GM12878 (cell line): ENCODE measurements at regions not wholly inside any gene's neighbourhood (a gene's known extent, or its start where the extent isn't known, plus 50 kb on each side); places are given as distances from the start of the nearest gene placed in this dataset.

Experiments
- ATAC-seq: fragments of 200-7000 bp; cut with Tn5 transposase; 3 replicates; pipeline ENCODE4 v1.9.1; 2020; ENCODE audit warnings: mild to moderate bottlenecking, moderate library complexity
- BruUV-seq: library from RNA; stranded (reverse); fragments of 400-500 nt; replicated peaks from 2 replicates; lab custom pipeline; 2021; lab: Mats Ljungman, UMichigan
- CTCF ChIA-PET: fragments of 300-600 bp; sonication (Branson Sonifier 250); formaldehyde crosslinking; extraction: SDS; loops from one replicate; lab custom pipeline; 2021; ENCODE audit warnings: inconsistent platforms; lab: Yijun Ruan, JAX
- POLR2A ChIA-PET: fragments of 350-600 bp; formaldehyde crosslinking; extraction: SDS; loops from one replicate; lab custom pipeline; 2021; ENCODE audit warnings: inconsistent platforms; lab: Charles Lee
- RAD21 ChIA-PET: fragments of 300-600 bp; sonication (Branson Sonifier 250); formaldehyde crosslinking; loops from one replicate; lab custom pipeline; 2023; ENCODE audit warnings: antibody characterized with exemption; ENCODE audit not compliant: unreplicated experiment; lab: Charles Lee
- SMC1A ChIA-PET: fragments of 300-600 bp; sonication (Branson Sonifier 250); formaldehyde crosslinking; loops from one replicate; lab custom pipeline; 2023; ENCODE audit not compliant: unreplicated experiment, uncharacterized antibody; lab: Charles Lee
- DNase-seq: peaks from one replicate; pipeline ENCODE4 v3.0.0-alpha.2; 2011; ENCODE audit warnings: low read depth, low spot score
- FAIRE-seq: peaks from 3 replicates; lab custom pipeline; 2011; peaks lifted over from hg19 to GRCh38; lab: Jason Lieb, UNC
- H2AFZ ChIP-seq: 2 replicates; pipeline ENCODE4 v1.6.0; 2011; ENCODE audit warnings: low read depth, low read length, control low read depth; ENCODE audit not compliant: control insufficient read depth
- H3K27ac ChIP-seq: 2 replicates; pipeline ENCODE4 v1.5.1; 2011; ENCODE audit warnings: control low read depth; ENCODE audit not compliant: control insufficient read depth, insufficient read depth
- H3K27me3 ChIP-seq, 2 experiments: replicated peaks in 1 of 2; 2 replicates each; pipeline versions ENCODE4 v1.6.0 to v1.6.1; 2011; ENCODE audit warnings: low read length in 1 of 2; ENCODE audit not compliant: control insufficient read depth in 2 of 2, insufficient read depth in 2 of 2
- H3K36me3 ChIP-seq, 2 experiments: 2 replicates each; pipeline ENCODE4 v1.5.1; 2011; ENCODE audit warnings: low read length in 1 of 2; ENCODE audit not compliant: control insufficient read depth in 2 of 2, insufficient read depth in 2 of 2
- H3K4me1 ChIP-seq: 2 replicates; pipeline ENCODE4 v1.6.1; 2011; ENCODE audit warnings: mild to moderate bottlenecking, low read length, moderate library complexity, mixed read lengths; ENCODE audit not compliant: control insufficient read depth, insufficient read depth
- H3K4me2 ChIP-seq: 2 replicates; pipeline ENCODE4 v1.6.0; 2011; ENCODE audit warnings: control low read depth; ENCODE audit not compliant: control insufficient read depth, insufficient read depth
- H3K4me3 ChIP-seq: fragments of 200-600 bp; sonication (generic); 2 replicates; pipeline ENCODE4 v1.5.1; 2016
- H3K79me2 ChIP-seq: 2 replicates; pipeline ENCODE4 v1.6.0; 2011; ENCODE audit warnings: low read length; ENCODE audit not compliant: control insufficient read depth, insufficient read depth
- H3K9ac ChIP-seq: 2 replicates; pipeline ENCODE4 v1.8.0; 2011; ENCODE audit warnings: low read length, control low read depth, mixed read lengths; ENCODE audit not compliant: control insufficient read depth, insufficient read depth
- H3K9me3 ChIP-seq: replicated peaks from 3 replicates; pipeline ENCODE4 v1.5.1; 2011; ENCODE audit warnings: mild to moderate bottlenecking, low read length; ENCODE audit not compliant: control insufficient read depth, insufficient read depth
- H4K20me1 ChIP-seq: 2 replicates; pipeline ENCODE4 v1.6.0; 2011; ENCODE audit not compliant: control insufficient read depth, insufficient read depth
- FOXM1 ChIP-seq: IDR thresholded peaks from 2 replicates; pipeline ENCODE4 v1.6.1; 2012; ENCODE audit warnings: low read depth, mild to moderate bottlenecking, inconsistent platforms, low read length, moderate library complexity
- IRF4 ChIP-seq: IDR thresholded peaks from 2 replicates; pipeline ENCODE4 v1.6.1; 2011; ENCODE audit warnings: low read depth, low read length
- LARP7 ChIP-seq: fragments of 450-650 bp; IDR thresholded peaks from 2 replicates; pipeline ENCODE4 v1.6.1; 2017; ENCODE audit warnings: mild to moderate bottlenecking
- NFXL1 ChIP-seq: fragments of 450-650 bp; IDR thresholded peaks from 2 replicates; pipeline ENCODE4 v1.6.1; 2017; ENCODE audit warnings: antibody characterized with exemption, mild to moderate bottlenecking, borderline replicate concordance
- POLR2AphosphoS2 ChIP-seq: IDR thresholded peaks from 2 replicates; pipeline ENCODE4 v1.6.1; 2011; ENCODE audit warnings: low read depth, mild to moderate bottlenecking, low read length, improper control_type of control experiment, moderate library complexity
- RCOR1 ChIP-seq: conservative IDR thresholded peaks from 2 replicates; pipeline ENCODE4 v1.6.1; 2012; ENCODE audit warnings: low read depth, low read length, improper control_type of control experiment
- SIN3A ChIP-seq: IDR thresholded peaks from 2 replicates; pipeline ENCODE4 v1.6.1; 2012; ENCODE audit warnings: low read depth, low read length, improper control_type of control experiment
- SMAD5 ChIP-seq: IDR thresholded peaks from 2 replicates; pipeline ENCODE4 v1.6.1; 2016; ENCODE audit warnings: antibody characterized with exemption, low read depth
- WGBS: methylation state at CpG from one replicate; pipeline ENCODE4 v1.1.6; 2016; ENCODE audit warnings: low lambda C conversion rate; ENCODE audit not compliant: insufficient replicate concordance, insufficient coverage; ENCODE audit errors: missing lambda C conversion rate; 5-methylcytosine and 5-hydroxymethylcytosine counted together
- in situ Hi-C: fragments of 300-500 bp; cut with MboI; formaldehyde crosslinking; loops from 9 replicates; pipeline ENCODE4 v1.14.3; 2018; ENCODE audit warnings: mixed read lengths
- intact Hi-C: fragments of 100-400 bp; cut with micrococcal nuclease; formaldehyde crosslinking; loops from one replicate; pipeline ENCODE4 v1.14.2; 2022; ENCODE audit not compliant: unreplicated experiment
- TF ChIP-seq, protein P1 (sequence below): IDR thresholded peaks from 2 replicates; pipeline ENCODE4 v1.6.1; 2011; ENCODE audit warnings: low read depth, mild to moderate bottlenecking, low read length, moderate library complexity, borderline replicate concordance; ENCODE audit errors: extremely low read depth
- TF ChIP-seq, protein P2 (sequence below): IDR thresholded peaks from 2 replicates; pipeline ENCODE4 v1.6.1; 2011; ENCODE audit warnings: borderline replicate concordance, low read depth, mild to moderate bottlenecking, moderate library complexity, low read length; ENCODE audit not compliant: insufficient read depth, poor library complexity, severe bottlenecking
- TF ChIP-seq, protein P3 (sequence below): fragments of 450-650 bp; formaldehyde crosslinking; IDR thresholded peaks from 2 replicates; pipeline ENCODE4 v1.4.0; 2020; ENCODE audit warnings: mild to moderate bottlenecking, moderate library complexity

DNA sequence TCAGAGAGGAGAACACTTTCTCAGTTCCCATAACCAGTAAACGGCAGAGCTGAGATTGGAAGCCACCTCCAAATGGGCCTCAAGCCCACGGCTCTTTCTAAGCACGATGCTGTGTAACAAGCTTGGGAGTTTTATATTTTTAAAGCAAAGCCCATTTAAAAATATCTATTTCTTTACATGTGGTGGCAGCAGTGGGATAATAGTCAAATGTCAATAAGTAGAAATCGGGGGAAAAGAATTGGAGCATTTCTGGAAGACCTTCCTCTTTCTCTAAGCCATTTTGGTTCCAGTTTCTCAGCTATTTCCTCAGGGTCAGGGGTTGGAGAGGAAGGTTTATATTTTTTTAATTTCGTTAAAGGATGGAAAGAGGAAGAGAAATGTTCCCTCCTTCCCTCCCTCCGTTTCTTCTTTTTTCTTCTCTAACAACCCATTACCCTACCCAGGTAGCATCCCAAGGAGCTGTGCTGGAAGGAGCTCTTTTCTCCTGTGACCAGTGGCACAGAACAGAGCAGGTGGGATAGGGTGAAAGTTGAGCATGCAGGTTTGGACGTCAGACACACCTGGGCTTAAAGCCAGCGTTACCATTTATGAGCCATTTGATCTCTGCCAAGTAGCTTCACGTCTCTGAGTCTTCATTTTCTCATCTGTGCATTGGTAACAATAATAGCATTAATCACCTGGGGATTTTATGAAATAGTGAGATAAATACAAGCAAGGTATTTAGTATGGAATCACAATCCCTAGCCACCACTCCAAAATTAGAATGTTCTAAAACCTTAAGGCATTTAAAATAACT is 515.7 kb downstream of the RPS24 start:
- ChIA-PET CTCF (interaction anchor here (0.8 kb wide), 1 partner anchor 258 kb away, joined by 3 read pairs; no protein-coding TSS in a partner anchor), RAD21 (no interaction called here), POLR2A (no interaction called here), SMC1A (interaction anchor here (1.1 to 1.2 kb wide), 2 partner anchors 9 to 11 kb away, joined by 3 read pairs; no protein-coding TSS in a partner anchor)
- Histone ChIP-seq H3K4me1 (no peaks in the 10 kb centered on the region), H3K9me3 (no peaks in the 10 kb centered on the region), H4K20me1 (no peaks in the 10 kb centered on the region), H3K79me2 (no peaks in the 10 kb centered on the region), H3K9ac (no peak overlapping the region), H2AFZ (no peak overlapping the region), H3K4me3 (no peak overlapping the region), H3K36me3 (no peaks in the 10 kb centered on the region), H3K27me3 (no peaks in the 10 kb centered on the region; a peak in 2 of 4 replicates), H3K27ac (no peak overlapping the region), H3K4me2 (no peak overlapping the region)
- in situ Hi-C loops, result no loop called here
- BruUV-seq, result no TSS peak
- 6% methylated on average over 9 of the region's 9 CpGs for WGBS
- ATAC-seq (no peak), DNase-seq (no peak), FAIRE-seq (no peak)
- TF ChIP-seq FOXM1 (no peak), LARP7 (no peak), SMAD5 (no peak)
- TF ChIP-seq, protein P1, sequence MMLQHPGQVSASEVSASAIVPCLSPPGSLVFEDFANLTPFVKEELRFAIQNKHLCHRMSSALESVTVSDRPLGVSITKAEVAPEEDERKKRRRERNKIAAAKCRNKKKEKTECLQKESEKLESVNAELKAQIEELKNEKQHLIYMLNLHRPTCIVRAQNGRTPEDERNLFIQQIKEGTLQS, result no peak
- intact Hi-C loops, result no loop called here

DNA sequence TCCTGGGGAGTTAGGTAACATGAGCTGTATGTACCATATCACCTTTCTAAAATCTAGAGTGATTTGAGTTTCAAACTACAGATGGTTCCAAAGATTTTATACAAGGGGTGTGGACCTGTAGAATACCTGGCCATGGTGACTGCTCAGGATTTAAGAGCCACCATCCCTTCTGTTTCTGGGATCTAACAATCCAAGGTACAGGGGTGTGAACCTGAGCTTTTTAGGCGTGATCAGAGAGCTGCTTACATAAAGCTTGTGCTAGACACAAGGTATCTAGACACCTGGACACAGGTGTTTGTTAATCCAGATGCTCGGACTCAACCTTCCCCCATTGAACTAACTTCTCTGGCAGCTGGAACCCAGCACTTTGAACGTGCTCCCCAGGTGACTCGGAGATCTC is 516.4 kb downstream of the RPS24 start:
- FAIRE-seq (no peak), ATAC-seq (no peak), DNase-seq (no peak)
- intact Hi-C loops, result no loop called here
- ChIA-PET SMC1A (interaction anchor here (1.1 to 1.2 kb wide), 2 partner anchors 9 to 10 kb away, joined by 3 read pairs; no protein-coding TSS in a partner anchor), POLR2A (no interaction called here), RAD21 (no interaction called here), CTCF (no interaction called here)
- H2AFZ ChIP-seq, result no peak overlapping the region
- no peaks in the 10 kb centered on the region for H3K79me2 ChIP-seq
- no peaks in the 10 kb centered on the region; a peak in 2 of 4 replicates for H3K27me3 ChIP-seq
- no peaks in the 10 kb centered on the region for H4K20me1 ChIP-seq
- in situ Hi-C loops, result no loop called here
- no peak overlapping the region for H3K9ac ChIP-seq
- H3K4me2 ChIP-seq, result no peak overlapping the region
- no peak overlapping the region for H3K4me3 ChIP-seq
- H3K9me3 ChIP-seq, result no peaks in the 10 kb centered on the region
- no peaks in the 10 kb centered on the region for H3K36me3 ChIP-seq
- no TSS peak for BruUV-seq
- no peak overlapping the region for H3K27ac ChIP-seq
- no peaks in the 10 kb centered on the region for H3K4me1 ChIP-seq
- 3% methylated on average over 4 of the region's 4 CpGs for WGBS
- no peak for TF ChIP-seq SMAD5
- no peak for TF ChIP-seq NFXL1
- TF ChIP-seq, protein P2, sequence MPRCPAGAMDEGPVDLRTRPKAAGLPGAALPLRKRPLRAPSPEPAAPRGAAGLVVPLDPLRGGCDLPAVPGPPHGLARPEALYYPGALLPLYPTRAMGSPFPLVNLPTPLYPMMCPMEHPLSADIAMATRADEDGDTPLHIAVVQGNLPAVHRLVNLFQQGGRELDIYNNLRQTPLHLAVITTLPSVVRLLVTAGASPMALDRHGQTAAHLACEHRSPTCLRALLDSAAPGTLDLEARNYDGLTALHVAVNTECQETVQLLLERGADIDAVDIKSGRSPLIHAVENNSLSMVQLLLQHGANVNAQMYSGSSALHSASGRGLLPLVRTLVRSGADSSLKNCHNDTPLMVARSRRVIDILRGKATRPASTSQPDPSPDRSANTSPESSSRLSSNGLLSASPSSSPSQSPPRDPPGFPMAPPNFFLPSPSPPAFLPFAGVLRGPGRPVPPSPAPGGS, result no peak
- no peak for TF ChIP-seq RCOR1
- TF ChIP-seq POLR2AphosphoS2, result no peak
- TF ChIP-seq, protein P3, sequence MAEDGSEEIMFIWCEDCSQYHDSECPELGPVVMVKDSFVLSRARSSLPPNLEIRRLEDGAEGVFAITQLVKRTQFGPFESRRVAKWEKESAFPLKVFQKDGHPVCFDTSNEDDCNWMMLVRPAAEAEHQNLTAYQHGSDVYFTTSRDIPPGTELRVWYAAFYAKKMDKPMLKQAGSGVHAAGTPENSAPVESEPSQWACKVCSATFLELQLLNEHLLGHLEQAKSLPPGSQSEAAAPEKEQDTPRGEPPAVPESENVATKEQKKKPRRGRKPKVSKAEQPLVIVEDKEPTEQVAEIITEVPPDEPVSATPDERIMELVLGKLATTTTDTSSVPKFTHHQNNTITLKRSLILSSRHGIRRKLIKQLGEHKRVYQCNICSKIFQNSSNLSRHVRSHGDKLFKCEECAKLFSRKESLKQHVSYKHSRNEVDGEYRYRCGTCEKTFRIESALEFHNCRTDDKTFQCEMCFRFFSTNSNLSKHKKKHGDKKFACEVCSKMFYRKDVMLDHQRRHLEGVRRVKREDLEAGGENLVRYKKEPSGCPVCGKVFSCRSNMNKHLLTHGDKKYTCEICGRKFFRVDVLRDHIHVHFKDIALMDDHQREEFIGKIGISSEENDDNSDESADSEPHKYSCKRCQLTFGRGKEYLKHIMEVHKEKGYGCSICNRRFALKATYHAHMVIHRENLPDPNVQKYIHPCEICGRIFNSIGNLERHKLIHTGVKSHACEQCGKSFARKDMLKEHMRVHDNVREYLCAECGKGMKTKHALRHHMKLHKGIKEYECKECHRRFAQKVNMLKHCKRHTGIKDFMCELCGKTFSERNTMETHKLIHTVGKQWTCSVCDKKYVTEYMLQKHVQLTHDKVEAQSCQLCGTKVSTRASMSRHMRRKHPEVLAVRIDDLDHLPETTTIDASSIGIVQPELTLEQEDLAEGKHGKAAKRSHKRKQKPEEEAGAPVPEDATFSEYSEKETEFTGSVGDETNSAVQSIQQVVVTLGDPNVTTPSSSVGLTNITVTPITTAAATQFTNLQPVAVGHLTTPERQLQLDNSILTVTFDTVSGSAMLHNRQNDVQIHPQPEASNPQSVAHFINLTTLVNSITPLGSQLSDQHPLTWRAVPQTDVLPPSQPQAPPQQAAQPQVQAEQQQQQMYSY (CRISPR knock-in tag), result no peak
- no peak for TF ChIP-seq IRF4
- no peak for TF ChIP-seq SIN3A
